HEK293T (cell line): ENCODE measurements at regions not wholly inside any gene's neighbourhood (a gene's known extent, or its start where the extent isn't known, plus 50 kb on each side); places are given as distances from the start of the nearest gene placed in this dataset.

Experiments used
- CTBP1 ChIP-seq: fragments of 450-650 bp; IDR thresholded peaks from 2 replicates; pipeline ENCODE4 v1.6.1; 2016; ENCODE audit warnings: borderline replicate concordance
- FOXK2 ChIP-seq: fragments of 450-650 bp; IDR thresholded peaks from 2 replicates; pipeline ENCODE4 v1.6.1; 2016; ENCODE audit warnings: mild to moderate bottlenecking

DNA sequence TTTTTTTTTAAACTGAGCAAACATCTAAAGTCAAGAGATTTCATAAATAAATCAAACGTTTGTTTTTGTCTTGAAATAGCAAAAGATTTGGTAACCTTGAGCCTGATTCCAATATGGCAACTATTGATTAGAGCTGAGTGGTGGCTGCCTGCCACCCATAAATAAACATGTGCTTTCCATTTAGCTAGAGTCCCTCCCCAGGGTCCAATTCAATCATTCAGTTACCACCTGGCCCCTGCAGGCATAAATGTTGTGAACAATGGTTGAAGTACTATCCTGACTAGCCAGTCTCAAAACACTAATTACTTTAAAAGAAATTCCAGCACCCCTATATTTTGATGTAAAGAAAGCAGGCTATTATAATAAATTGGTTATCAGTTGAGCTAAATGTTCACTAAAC is 129.7 kb upstream of the GRIP1 start:
- no peak for TF ChIP-seq FOXK2
- no peak for TF ChIP-seq CTBP1
